Embryonic facial prominence (tissue), 1 donor: ENCODE measurements at regions not wholly inside any gene's neighbourhood (a gene's known extent, or its start where the extent isn't known, plus 50 kb on each side); places are given as distances from the start of the nearest gene placed in this dataset.

ENCODE experiments used
- DNase-seq: peaks from one replicate; pipeline ENCODE4 v3.0.0-alpha.2; 2016; ENCODE audit errors: extremely low spot score

DNA sequence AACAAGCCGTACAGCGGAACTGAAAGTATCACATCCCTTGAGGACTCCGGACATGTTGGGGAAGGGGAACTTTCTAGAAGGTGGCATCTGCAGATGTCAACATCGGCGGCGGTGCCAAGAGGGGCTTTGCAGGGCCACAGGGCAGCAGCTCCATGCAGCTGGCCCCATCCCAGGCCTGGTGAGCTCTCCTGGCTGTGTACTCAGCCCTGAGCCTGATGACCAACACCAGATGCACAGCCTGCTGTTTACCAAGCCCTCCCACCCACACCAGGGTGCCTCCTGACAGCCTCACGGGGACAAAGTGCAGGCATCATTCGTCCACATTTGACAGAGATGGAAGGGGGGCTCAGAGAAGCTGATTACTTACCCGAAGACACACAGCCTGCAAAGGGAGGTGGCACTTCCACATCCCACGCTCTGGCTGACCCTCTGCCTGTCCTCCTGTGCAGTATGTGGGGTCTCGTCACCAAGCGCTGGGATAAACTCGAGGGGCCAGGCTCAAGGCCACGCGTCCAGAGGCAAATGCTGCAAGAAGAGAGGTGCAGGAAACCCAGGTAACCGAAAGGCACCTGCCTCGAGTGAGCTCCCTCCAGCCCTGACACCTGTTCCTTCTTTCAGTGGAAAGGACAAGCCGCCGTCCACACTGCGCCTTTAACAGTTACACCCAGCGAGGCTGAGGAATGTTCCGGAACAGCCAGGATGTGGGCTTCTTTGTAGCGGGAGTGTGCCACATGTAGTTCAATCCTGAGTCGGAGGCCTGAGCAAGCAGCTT lies 69.0 kb upstream of the ASAP2 start:
- no peak for DNase-seq

- DNase-seq: no peak
These were observed 70.6 kb upstream of the ASAP2 start for GRCh38 chr2:9135822-9136558.

GRCh38 chr2:9127316-9127715 lies 79.3 kb upstream of the ASAP2 start:
- no peak for DNase-seq

DNA sequence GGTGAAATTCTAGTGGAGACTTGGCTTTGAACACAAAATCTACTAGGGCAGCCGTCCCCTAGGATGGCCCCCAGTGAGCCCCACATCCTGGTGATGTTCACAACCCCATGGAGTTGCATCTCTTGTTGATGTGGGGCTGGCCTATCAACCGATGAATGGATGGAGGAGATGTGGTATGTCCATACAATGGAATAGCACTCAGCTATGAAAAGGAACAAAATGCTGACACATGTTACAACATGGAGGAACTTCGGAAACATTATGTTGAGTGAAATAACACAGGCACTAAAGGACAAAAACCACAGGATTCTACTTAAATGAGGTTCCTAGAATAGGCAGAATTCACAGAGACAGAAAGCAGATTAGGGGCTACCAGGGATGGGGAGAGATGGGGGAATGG lies 80.1 kb upstream of the ASAP2 start:
- no peak for DNase-seq

DNA sequence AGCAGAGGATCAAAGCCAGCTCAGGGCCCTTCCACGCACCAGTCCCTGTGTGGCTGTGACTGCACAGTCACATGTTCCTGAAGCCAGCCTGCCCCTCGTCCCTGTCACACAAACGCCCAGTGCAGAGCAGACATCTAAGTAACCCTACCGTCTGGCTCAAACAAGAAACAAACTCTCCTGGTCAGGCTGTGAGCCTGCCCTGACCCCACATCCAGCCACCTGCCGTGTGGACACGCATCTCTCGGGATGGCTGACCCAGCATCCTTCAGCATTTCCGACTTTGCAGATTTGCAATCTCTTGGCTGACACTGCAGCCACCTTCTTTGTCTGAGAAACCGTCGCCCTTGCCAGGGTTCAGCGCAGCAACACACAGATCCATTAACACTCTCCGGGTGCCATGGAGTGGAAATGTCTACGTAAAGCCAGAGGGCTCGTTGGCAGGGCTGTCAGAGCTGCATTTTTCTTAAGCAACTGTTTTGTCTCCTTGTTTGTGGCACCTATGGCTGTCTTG lies 82.3 kb upstream of the ASAP2 start:
- DNase-seq: no peak

DNA sequence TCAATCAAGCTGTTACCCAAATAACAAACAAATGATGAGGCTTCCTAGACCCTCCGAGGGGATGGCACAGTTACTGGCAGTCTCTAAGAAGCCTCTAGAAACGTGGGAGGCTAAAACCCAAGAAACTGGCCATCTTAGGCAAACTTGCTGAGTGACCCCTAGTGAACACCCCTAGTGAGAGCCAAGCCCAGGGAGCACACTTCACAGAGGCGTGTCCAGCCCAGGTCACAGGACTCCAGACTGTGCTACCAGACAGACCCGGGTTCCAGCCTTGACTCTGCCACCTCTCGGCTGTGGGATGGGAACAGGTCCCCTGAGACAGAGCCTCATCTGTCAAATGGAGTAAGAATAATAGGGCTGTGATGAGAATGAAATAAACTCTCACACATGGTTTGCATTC lies 83.5 kb upstream of the ASAP2 start:
- DNase-seq: no peak

DNA sequence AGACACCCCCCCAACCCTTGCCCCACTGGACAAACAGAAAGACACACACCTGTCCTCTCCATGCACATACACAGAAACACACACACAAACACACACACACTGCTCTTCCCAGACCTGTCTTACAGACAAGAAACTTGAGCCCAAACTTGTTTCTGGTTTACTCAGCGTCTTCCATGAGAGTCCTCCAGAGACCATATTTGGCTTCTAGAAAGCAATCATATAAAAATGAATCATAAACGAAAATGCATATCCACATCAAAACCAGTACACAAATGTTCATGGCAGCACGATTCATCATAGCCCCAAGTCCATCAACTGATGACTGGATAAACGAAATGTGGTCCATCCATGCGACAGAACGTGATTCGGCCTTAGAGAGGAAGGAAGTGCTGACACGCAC lies 84.2 kb upstream of the ASAP2 start:
- no peak for DNase-seq

DNA sequence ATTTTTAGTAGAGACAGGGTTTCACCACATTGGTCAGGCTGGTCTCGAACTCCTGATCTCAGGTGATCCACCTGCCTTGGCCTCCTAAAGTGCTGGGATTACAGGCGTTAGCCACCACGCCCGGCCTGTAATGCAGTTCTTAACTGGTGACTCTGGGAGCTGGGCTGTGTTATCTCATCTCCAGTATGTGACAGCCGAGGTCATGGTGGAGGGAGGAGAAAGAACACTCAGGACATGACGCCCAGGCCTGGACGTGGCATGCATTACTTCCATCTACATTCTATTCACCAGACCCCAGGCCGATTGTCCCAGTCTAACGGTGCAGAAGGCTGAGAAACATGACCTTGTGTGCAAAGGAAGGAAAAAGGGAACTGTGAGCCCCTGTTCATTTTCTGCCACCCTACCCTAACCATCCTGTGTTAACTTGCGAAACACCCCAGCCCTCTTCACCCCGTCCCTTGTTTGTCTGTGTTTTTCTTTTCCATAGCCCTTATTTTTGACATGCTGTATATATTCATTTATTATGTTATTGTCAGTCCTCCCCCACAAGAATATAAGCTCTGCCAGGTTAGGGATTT lies 88.1 kb upstream of the ASAP2 start:
- DNase-seq: no peak

GRCh38 chr2:9115229-9115628 lies 91.4 kb upstream of the ASAP2 start:
- DNase-seq: no peak

DNA sequence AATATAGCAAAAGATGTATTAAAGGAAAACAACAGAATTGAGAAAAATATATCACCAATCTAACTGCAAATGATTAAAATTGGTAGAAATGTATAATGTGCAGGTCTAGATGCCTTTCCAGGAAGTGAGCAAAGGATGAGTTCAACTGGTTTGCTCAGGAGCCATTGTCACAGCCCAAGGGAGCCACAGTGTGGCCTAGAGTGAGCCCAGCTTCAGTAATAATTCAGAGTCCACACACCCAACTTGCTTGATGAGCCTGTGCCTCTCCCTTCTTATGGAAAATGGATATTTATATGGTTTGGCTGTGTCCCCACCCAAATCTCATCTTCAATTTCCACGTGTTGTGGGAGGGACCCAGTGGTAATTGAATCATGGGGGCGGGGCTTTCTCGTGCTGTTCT lies 92.2 kb upstream of the ASAP2 start:
- DNase-seq: no peak

DNA sequence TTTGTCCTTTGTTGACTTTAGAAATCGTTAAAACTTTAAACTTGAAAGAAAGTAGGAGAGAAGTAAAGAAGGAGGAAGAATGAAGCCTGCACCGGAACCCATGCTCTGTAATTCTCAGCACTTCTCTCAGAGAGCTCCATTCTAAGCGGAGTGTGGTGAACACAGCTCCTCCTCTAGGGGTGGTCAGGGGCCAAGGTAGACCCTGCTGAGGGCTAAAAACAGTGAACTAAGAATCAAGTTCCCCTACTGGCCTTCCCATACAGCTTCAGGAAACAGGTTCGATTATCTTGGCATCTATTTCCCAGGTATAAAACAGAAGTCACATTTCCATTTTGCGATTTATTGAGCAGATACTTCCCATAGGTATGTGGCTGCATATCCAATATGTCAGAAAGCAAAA lies 92.7 kb upstream of the ASAP2 start:
- no peak for DNase-seq

DNA sequence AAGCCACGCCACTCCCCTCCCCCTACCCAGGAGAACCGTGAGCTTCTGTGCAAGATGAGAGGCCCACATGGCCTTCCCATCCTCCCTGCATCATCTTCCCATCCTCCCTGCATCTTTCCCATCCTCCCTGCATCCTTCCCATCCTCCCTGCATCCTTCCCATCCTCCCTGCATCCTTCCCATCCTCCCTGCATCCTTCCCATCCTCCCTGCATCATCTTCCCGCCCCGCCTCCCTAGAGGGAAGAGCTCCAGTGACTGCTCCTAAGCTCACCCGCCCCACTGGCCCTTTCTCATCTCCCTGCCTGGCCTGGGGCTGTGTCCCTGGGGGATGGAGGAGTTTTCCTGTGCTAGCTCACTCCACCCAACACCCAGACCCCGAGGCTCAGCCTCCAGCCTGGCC lies 93.3 kb upstream of the ASAP2 start:
- DNase-seq: no peak

DNA sequence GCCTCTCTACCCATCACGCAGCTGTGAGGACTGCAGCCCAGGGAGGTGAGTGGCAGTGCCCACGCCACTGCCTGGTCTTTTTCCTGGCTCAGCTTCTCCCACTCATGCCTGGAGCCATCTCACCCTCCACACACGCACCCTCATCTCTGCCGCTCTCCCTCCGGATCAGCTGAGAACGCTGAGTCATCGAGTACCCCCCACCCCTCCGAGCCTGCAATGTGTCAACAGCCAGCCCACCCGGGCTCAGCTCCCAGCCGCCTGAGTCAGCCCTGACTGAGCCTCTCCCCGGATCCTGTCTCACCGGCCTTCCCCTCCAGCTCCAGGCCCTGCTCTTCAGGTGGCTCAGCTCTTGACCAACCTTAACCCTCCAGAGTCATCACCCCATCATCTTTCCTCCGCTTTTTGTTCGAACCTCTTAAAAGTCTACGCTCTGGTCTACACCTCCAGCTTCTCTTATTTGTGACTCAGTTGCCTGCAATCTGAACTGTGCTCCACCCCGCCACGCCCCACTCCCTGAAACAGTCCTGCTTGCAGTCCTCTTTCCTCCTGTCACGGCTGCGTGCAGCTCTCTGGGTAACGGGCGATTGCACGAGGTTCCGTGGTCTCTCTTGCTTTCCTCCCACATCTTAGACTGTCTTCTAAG lies 94.4 kb upstream of the ASAP2 start:
- no peak for DNase-seq

DNA sequence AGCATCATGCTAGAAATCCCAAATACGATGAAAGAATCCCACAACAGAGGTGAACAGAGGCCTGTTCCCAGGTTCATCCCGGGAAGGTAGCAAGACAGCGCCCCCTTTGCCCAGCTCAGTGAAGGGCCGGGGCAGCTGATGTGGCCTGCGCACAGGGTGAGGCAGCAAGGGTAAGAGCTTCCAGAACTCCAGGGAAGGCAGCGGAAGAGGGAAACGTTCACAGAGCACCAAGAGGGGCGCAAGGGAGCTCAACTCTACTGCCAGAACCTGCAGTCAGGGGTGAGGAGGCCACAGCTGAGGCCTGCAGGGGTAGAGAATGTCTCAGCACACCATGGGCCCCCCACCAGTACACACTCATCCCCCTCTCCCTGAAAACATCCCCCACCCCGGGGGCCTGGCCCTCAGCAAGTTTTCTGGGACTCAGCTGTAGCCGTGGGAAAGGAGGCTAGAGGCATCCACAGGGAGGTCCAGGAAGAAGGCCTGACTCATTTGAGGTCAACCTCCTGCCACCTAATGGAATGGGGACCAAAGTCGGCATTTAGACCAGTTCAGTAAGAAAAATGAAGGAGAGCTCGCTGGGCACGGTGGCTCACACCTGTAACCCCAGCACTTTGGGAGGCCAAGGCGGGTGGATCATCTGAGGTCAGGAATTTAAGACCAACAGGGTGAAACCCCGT lies 95.6 kb upstream of the ASAP2 start:
- DNase-seq: no peak

DNA sequence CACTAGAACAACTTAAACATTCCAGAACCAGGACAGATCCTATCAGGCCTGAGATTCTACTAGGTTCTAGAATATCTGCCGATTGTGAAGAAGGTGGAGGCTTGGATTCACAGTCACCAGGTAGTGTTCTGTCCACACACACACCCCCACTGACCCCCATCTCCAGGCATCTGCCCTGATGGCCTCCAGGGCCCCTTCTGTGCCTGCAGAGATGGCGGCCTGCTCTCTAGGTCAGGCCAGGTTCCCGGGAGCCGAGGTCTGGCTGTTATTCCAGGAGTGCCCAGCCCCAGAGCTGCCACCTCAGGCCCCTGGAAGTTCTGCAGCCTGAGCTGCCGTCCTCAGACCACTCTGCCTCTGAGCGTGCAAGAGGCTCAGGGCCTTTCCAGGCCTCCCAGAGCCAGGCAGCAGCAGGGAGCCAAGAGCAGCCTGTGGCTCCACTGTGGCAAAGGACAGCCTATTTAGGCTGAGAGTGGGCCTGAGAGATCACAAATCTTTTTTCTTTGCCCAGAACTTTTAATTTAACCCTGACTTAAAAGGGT lies 96.2 kb upstream of the ASAP2 start:
- DNase-seq: no peak

GRCh38 chr2:9109871-9110270 lies 96.7 kb upstream of the ASAP2 start:
- no peak for DNase-seq

DNA sequence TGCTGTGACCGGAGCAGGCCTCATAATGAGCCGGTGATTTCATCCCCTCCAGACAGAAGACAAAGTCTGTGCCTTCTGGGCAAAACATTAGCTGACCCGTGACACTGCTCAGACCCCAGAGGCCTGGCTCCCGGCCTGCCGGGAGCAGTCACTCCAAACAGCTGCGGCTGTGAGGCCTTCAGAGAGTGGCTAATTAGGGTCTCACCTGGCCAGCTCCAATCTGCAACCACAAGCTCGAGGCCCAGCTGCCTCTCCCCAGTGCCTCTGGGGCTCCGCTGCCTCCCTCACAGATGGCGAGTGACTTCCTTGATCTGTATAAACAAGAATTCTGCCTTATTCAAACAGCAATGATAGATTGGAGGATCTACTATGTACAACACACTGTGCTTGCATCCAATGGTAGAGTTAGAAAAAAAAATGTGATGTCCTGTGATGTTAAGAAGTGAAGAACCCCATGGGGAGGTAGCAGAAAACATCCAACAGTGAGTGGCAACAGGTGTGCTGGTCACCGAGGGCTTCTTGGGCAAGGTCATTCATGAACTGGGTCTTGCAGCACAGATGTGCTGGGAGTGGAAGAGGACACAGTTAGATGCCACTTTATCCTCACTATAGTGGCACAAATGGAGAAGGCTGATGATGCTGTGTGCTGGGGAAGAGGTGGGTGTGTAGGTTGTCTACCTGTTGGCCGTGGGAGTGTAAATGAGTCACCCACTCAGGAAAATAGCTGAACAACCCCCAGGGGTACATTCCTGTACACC lies 98.2 kb upstream of the ASAP2 start:
- no peak for DNase-seq

- DNase-seq: no peak
These were observed 99.2 kb upstream of the ASAP2 start for GRCh38 chr2:9107168-9108025.

- DNase-seq: no peak
These were observed 100.1 kb upstream of the ASAP2 start for GRCh38 chr2:9106338-9107167.
